ENCODE measurements at regions not wholly inside any gene's neighbourhood (a gene's known extent, or its start where the extent isn't known, plus 50 kb on each side); places are given as distances from the start of the nearest gene placed in this dataset.

DNA sequence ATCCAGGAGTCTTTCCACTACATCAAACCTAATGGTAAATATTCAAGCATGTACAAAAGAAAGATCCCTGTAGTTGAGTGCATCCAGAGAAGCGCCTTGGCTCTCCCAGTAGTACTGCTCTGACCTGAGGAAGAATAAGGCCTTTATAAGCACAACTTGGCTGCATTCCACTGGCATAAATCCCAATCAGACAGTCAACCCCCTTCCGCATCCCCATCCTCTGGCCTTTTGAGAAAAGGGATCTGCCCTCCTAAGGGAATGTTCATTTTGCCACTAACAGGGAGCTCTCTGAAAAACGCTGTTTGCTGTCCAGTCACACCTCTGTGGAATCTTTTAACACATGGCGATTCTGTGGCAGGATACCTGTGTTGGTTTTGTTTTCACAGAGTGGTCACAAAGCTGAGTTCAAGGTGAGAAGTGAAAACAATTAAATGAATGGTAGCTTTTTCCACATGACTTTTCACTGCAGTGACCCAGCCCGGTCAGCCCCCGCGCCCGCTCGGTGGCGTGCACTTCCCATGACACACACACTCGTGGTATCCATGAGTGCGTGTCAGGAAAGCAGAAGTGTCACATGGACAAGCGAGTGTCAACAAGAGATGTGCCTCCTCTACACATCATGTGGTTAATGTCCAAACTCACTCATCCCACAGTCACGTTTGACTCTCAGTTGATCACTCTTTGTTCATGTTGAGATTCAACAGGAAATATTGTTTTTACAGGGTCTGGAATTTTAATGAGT lies 112.2 kb upstream of the ENPP6 start:
- Histone ChIP-seq H3K36me3 (ENCODE audit: control insufficient read depth, insufficient read depth, low read length) (no peaks in the 10 kb centered on the region), H3K4me1 (peaks cover 7% of the 10 kb centered on the region; the same call in 1 of the 2 replicates), H3K9me3 (no peaks in the 10 kb centered on the region), H3K4me3 (ENCODE audit: low read depth, low read length) (no peak overlapping the region), H3K27me3 (replicated peaks; ENCODE audit: control insufficient read depth, insufficient read depth, low read length) (no peaks in the 10 kb centered on the region)
- no peaks in the 10 kb centered on the region for H3K27me3 Mint-ChIP-seq (ENCODE audit: insufficient read depth, unreplicated experiment)
- H3K4me1 Mint-ChIP-seq (ENCODE audit: low read depth, unreplicated experiment): peaks cover under 1% of the 10 kb centered on the region
- BruUV-seq (replicated peaks): no TSS peak
- no peak overlapping the region for H3K4me3 Mint-ChIP-seq (ENCODE audit: unreplicated experiment)
- DNase-seq: no peak
- H3K9me3 Mint-ChIP-seq (ENCODE audit: unreplicated experiment): no peaks in the 10 kb centered on the region
- intact Hi-C loops (cut with micrococcal nuclease; ENCODE audit: unreplicated experiment): no loop called here
- no peaks in the 10 kb centered on the region for H3K36me3 Mint-ChIP-seq (ENCODE audit: insufficient read depth, unreplicated experiment)
- TF ChIP-seq, protein P1, sequence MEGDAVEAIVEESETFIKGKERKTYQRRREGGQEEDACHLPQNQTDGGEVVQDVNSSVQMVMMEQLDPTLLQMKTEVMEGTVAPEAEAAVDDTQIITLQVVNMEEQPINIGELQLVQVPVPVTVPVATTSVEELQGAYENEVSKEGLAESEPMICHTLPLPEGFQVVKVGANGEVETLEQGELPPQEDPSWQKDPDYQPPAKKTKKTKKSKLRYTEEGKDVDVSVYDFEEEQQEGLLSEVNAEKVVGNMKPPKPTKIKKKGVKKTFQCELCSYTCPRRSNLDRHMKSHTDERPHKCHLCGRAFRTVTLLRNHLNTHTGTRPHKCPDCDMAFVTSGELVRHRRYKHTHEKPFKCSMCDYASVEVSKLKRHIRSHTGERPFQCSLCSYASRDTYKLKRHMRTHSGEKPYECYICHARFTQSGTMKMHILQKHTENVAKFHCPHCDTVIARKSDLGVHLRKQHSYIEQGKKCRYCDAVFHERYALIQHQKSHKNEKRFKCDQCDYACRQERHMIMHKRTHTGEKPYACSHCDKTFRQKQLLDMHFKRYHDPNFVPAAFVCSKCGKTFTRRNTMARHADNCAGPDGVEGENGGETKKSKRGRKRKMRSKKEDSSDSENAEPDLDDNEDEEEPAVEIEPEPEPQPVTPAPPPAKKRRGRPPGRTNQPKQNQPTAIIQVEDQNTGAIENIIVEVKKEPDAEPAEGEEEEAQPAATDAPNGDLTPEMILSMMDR (IDR thresholded peaks at IDR 0.05; ENCODE audit: insufficient read depth in 1 of 2, low read depth in 1 of 2, low read length in 1 of 2, severe bottlenecking in 1 of 2, unreplicated experiment in 1 of 2): no peak
- ChIA-PET CTCF (no interaction called here), POLR2A (no interaction called here)
- H3K27ac Mint-ChIP-seq (ENCODE audit: unreplicated experiment): peak overlapping the region; percentile 20

DNA sequence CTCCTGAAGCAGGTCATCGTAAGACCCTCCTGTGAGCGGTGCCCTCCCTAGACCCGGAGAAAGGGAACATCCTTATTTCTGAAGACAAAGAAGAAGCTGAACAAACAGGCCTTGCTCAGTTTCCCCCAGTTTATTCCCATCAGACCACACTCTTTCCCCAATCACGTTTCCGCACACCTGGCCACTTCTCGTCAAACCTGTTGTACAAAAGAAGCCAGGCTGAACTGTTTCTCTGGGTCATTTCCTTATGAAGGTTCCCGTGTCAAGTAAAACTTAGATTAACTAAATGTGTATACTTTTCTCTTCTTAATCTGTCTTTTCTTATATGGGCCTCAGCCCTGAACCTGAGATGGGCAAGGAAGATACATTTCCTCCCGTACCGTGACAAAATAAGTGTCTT lies 111.6 kb upstream of the ENPP6 start:
- Mint-ChIP-seq H3K27ac (ENCODE audit: unreplicated experiment) (peak overlapping the region; percentile 20), H3K27me3 (ENCODE audit: insufficient read depth, unreplicated experiment) (no peaks in the 10 kb centered on the region), H3K4me1 (ENCODE audit: low read depth, unreplicated experiment) (no peaks in the 10 kb centered on the region), H3K36me3 (ENCODE audit: insufficient read depth, unreplicated experiment) (peaks cover 4% of the 10 kb centered on the region), H3K4me3 (ENCODE audit: unreplicated experiment) (no peak overlapping the region), H3K9me3 (ENCODE audit: unreplicated experiment) (no peaks in the 10 kb centered on the region)
- Histone ChIP-seq H3K36me3 (ENCODE audit: control insufficient read depth, insufficient read depth, low read length) (no peaks in the 10 kb centered on the region), H3K9me3 (no peaks in the 10 kb centered on the region), H3K27me3 (replicated peaks; ENCODE audit: control insufficient read depth, insufficient read depth, low read length) (no peaks in the 10 kb centered on the region), H3K4me1 (peaks cover 7% of the 10 kb centered on the region; the same call in 1 of the 2 replicates), H3K4me3 (ENCODE audit: low read depth, low read length) (no peak overlapping the region)
- intact Hi-C loops (cut with micrococcal nuclease; ENCODE audit: unreplicated experiment): no loop called here
- no peak for DNase-seq
- no TSS peak for BruUV-seq (replicated peaks)
- POLR2A ChIA-PET: no interaction called here
- TF ChIP-seq, protein P1 (IDR thresholded peaks at IDR 0.05; ENCODE audit: insufficient read depth in 1 of 2, low read depth in 1 of 2, low read length in 1 of 2, severe bottlenecking in 1 of 2, unreplicated experiment in 1 of 2): no peak
- CTCF ChIA-PET: no interaction called here

- no peaks in the 10 kb centered on the region for H3K9me3 ChIP-seq
- no peak for DNase-seq
- no peak overlapping the region for H3K4me3 ChIP-seq (ENCODE audit: low read depth, low read length)
- H3K36me3 ChIP-seq (ENCODE audit: control insufficient read depth, insufficient read depth, low read length): no peaks in the 10 kb centered on the region
- CTCF ChIA-PET: no interaction called here
- TF ChIP-seq, protein P1 (IDR thresholded peaks at IDR 0.05; ENCODE audit: insufficient read depth in 1 of 2, low read depth in 1 of 2, low read length in 1 of 2, severe bottlenecking in 1 of 2, unreplicated experiment in 1 of 2): no peak
- intact Hi-C loops (cut with micrococcal nuclease; ENCODE audit: unreplicated experiment): no loop called here
- H3K27me3 Mint-ChIP-seq (ENCODE audit: insufficient read depth, unreplicated experiment): no peaks in the 10 kb centered on the region
- H3K4me3 Mint-ChIP-seq (ENCODE audit: unreplicated experiment): no peak overlapping the region
- no peaks in the 10 kb centered on the region for H3K4me1 Mint-ChIP-seq (ENCODE audit: low read depth, unreplicated experiment)
- no peak overlapping the region for H3K27ac Mint-ChIP-seq (ENCODE audit: unreplicated experiment)
- H3K27me3 ChIP-seq (replicated peaks; ENCODE audit: control insufficient read depth, insufficient read depth, low read length): no peaks in the 10 kb centered on the region
- peaks cover 6% of the 10 kb centered on the region for H3K36me3 Mint-ChIP-seq (ENCODE audit: insufficient read depth, unreplicated experiment)
- no peaks in the 10 kb centered on the region for H3K9me3 Mint-ChIP-seq (ENCODE audit: unreplicated experiment)
- H3K4me1 ChIP-seq: peaks cover 7% of the 10 kb centered on the region; the same call in 1 of the 2 replicates
- no TSS peak for BruUV-seq (replicated peaks)
- POLR2A ChIA-PET: no interaction called here
Observed at GRCh38 chr4:184328022-184328736, 110.5 kb upstream of the ENPP6 start.

All from Caco-2 (cell line).